ENCODE measurements at regions not wholly inside any gene's neighbourhood (a gene's known extent, or its start where the extent isn't known, plus 50 kb on each side); places are given as distances from the start of the nearest gene placed in this dataset.

DNA sequence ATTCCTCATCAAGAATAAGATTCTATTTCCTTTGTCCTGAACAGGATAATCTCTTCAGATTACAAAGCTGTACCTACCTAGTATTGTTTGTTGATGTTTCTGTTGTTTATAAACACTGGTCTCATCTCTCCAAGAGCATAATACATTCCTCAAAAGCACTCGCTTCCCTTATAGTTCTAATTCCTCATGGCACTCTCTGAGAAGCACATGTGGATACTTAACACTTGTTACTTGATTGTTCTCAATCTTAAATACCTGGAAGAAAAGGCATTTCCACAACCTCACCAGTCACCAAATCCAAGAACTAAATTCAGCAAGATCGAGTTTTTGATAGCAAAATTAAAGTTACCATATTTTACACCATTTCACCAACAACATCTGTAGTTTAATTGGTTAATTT, 145.9 kb upstream of the DUSP10 start:
- TF ChIP-seq, protein P1, sequence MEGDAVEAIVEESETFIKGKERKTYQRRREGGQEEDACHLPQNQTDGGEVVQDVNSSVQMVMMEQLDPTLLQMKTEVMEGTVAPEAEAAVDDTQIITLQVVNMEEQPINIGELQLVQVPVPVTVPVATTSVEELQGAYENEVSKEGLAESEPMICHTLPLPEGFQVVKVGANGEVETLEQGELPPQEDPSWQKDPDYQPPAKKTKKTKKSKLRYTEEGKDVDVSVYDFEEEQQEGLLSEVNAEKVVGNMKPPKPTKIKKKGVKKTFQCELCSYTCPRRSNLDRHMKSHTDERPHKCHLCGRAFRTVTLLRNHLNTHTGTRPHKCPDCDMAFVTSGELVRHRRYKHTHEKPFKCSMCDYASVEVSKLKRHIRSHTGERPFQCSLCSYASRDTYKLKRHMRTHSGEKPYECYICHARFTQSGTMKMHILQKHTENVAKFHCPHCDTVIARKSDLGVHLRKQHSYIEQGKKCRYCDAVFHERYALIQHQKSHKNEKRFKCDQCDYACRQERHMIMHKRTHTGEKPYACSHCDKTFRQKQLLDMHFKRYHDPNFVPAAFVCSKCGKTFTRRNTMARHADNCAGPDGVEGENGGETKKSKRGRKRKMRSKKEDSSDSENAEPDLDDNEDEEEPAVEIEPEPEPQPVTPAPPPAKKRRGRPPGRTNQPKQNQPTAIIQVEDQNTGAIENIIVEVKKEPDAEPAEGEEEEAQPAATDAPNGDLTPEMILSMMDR (IDR thresholded peaks at IDR 0.05), result no peak
- TF ChIP-seq POLR2A (IDR thresholded peaks at IDR 0.05) (no peak), EP300 (IDR thresholded peaks at IDR 0.05) (no peak)
